NCI-H146 treated with DMSO at 0.1 percent for 48 hours (cell line): ENCODE measurements at regions not wholly inside any gene's neighbourhood (a gene's known extent, or its start where the extent isn't known, plus 50 kb on each side); places are given as distances from the start of the nearest gene placed in this dataset.
A peak's percentile ranks its signal among the peaks of the same experiment; 100 is the strongest.
"Not testable (repeated sequence)": the region's sequence is repeated elsewhere in the genome, so short reads cannot be mapped to it uniquely, and the experiment has no call there.

Experiments used
- DNase-seq: peaks from one replicate; lab custom pipeline; 2025; ENCODE audit not compliant: unreplicated experiment; lab: John Stamatoyannopoulos, UW

GRCh38 chr17:20633268-20634059 is 53.9 kb downstream of the CDRT15L2 start:
- not testable (repeated sequence) for DNase-seq

- DNase-seq: not testable (repeated sequence)
Measured at GRCh38 chr17:20640147-20640546, 60.6 kb downstream of the CDRT15L2 start.

- DNase-seq: peak; percentile 46
Measured at GRCh38 chr17:20646661-20647272, 67.2 kb downstream of the CDRT15L2 start.

GRCh38 chr17:20649097-20649767 is 69.7 kb downstream of the CDRT15L2 start:
- not testable (repeated sequence) for DNase-seq

GRCh38 chr17:20651022-20651421 is 71.5 kb downstream of the CDRT15L2 start:
- DNase-seq: not testable (repeated sequence)

- not testable (repeated sequence) for DNase-seq
Measured at GRCh38 chr17:20651736-20652135, 72.2 kb downstream of the CDRT15L2 start.

- DNase-seq: not testable (repeated sequence)
Measured at GRCh38 chr17:20653391-20653790, 73.9 kb downstream of the CDRT15L2 start.

- not testable (repeated sequence) for DNase-seq
Measured at GRCh38 chr17:20654114-20654513, 74.6 kb downstream of the CDRT15L2 start.

GRCh38 chr17:20654575-20654974 is 75.1 kb downstream of the CDRT15L2 start:
- DNase-seq: not testable (repeated sequence)

GRCh38 chr17:20665103-20665955 is 85.8 kb downstream of the CDRT15L2 start:
- DNase-seq: not testable (repeated sequence)

- not testable (repeated sequence) for DNase-seq
Measured at GRCh38 chr17:20666689-20667088, 87.2 kb downstream of the CDRT15L2 start.

- DNase-seq: not testable (repeated sequence)
Measured at GRCh38 chr17:20667712-20668111, 88.2 kb downstream of the CDRT15L2 start.

GRCh38 chr17:20668316-20668715 is 88.8 kb downstream of the CDRT15L2 start:
- not testable (repeated sequence) for DNase-seq

GRCh38 chr17:20668868-20669267 is 89.3 kb downstream of the CDRT15L2 start:
- not testable (repeated sequence) for DNase-seq

- DNase-seq: not testable (repeated sequence)
Measured at GRCh38 chr17:20670506-20670905, 91.0 kb downstream of the CDRT15L2 start.

- DNase-seq: not testable (repeated sequence)
Measured at GRCh38 chr17:20674374-20674773, 94.8 kb downstream of the CDRT15L2 start.

- not testable (repeated sequence) for DNase-seq
Measured at GRCh38 chr17:20675707-20676106, 96.2 kb downstream of the CDRT15L2 start.

- DNase-seq: not testable (repeated sequence)
Measured at GRCh38 chr17:20676656-20677055, 97.1 kb downstream of the CDRT15L2 start.

- not testable (repeated sequence) for DNase-seq
Measured at GRCh38 chr17:20677469-20677868, 97.9 kb downstream of the CDRT15L2 start.

- not testable (repeated sequence) for DNase-seq
Measured at GRCh38 chr17:20678424-20678823, 98.9 kb downstream of the CDRT15L2 start.
